Head of caudate nucleus (tissue), 42 donors: ENCODE measurements at regions not wholly inside any gene's neighbourhood (a gene's known extent, or its start where the extent isn't known, plus 50 kb on each side); places are given as distances from the start of the nearest gene placed in this dataset.
"Not testable (repeated sequence)": the region's sequence is repeated elsewhere in the genome, so short reads cannot be mapped to it uniquely, and the experiment has no call there.

ENCODE experiments used
- DNase-seq, 42 donors: peaks; one replicate each; pipeline versions ENCODE4 v3.0.0 to v3.0.0-alpha.2; 2020 to 2021; ENCODE audit warnings: mixed read lengths in 7 of 42
- intact Hi-C: fragments of 100-400 bp; cut with DNase I; formaldehyde crosslinking; loops from one replicate; pipeline ENCODE4 v1.15.0; 2022

DNA sequence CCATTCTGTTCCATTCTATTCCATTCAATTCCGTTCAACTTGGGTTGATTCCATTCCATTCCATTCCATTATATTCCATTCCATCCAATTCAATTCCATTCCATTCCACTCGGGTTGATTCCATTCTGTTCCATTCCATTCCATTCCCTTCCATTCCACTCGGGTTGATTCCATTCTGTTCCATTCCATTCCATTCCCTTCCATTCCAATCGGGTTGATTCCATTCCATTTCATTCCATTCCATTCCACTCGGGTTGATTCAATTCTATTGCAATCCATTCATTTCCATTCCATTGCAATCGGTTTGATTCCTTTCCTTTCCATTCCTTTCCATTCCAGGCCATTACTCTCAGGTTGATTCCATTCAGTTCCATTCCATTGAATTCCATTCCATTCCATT lies 1138.4 kb downstream of the RPIA start:
- intact Hi-C loops, result no loop called here
- no peak for DNase-seq

DNA sequence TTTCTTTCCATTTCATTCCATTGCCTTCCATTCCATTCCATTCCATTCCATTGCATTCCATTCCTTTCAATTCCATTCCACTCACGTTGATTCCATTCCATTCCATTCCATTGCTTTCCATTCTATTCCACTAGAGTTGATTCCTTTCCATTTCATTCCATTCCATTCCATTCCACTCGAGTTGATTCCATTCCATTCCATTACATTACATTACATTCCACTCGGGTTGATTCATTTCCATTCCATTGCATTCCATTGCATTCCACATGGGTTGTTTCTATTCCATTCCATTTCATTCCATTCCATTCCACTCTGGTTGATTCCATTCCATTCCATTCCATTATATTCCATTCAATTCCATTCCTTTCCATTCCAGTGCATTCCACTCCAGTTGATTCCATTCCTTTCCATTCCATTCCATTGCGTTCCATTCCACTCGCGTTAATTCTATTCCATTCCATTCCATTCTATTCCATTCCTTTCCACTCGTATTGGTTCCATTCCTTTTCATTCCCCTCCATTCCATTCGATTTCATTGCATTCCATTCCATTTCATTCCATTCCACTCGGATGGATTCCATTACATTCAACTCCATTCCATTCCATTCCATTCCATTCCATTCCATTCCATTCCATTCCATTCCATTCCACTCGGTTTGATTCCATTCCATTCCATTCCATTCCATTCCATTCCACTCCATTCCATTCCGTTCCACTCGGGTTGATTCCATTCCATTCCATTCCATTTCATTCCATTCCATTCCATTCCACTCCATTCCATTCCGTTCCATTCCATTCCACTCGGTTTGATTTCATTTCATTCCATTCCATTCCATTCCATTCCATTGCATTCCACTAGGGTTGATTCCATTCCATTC lies 1139.1 kb downstream of the RPIA start:
- intact Hi-C loops, result not testable (repeated sequence)

GRCh38 chr2:89831641-89832498 lies 1140.4 kb downstream of the RPIA start:
- intact Hi-C loops, result no loop called here
- no peak for DNase-seq

More for the DNA sequence above, 1139.1 kb downstream of the RPIA start:
- not testable (repeated sequence) for DNase-seq

GRCh38 chr2:89833116-89833779 lies 1141.8 kb downstream of the RPIA start:
- peak in 1 of 42 donors; percentile 37 for DNase-seq

GRCh38 chr2:89833780-89834117 lies 1142.3 kb downstream of the RPIA start:
- no peak for DNase-seq
- intact Hi-C loops, result no loop called here

More at GRCh38 chr2:89833116-89833779, 1141.8 kb downstream of the RPIA start:
- intact Hi-C loops, result no loop called here

GRCh38 chr2:89834306-89834705 lies 1142.8 kb downstream of the RPIA start:
- DNase-seq, result no peak
- intact Hi-C loops, result no loop called here

DNA sequence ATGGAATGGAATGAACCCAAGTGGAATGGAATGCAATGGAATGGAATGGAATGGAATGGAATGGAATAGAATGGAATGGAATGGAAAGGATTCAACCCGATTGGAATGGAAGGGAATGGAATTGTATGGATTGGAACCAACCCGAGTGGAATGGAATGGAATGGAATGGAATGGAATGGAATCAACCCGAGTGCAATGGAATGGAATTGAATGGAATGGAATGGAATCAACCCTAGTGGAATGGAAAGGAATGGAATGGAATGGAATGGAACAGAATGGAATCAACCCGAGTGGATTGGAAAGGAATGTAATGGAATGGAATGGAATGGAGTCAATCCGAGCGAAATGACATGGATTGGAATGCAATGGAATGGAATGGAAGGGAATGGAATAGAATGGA lies 1144.9 kb downstream of the RPIA start:
- DNase-seq, intact Hi-C loops: not testable (repeated sequence)

DNA sequence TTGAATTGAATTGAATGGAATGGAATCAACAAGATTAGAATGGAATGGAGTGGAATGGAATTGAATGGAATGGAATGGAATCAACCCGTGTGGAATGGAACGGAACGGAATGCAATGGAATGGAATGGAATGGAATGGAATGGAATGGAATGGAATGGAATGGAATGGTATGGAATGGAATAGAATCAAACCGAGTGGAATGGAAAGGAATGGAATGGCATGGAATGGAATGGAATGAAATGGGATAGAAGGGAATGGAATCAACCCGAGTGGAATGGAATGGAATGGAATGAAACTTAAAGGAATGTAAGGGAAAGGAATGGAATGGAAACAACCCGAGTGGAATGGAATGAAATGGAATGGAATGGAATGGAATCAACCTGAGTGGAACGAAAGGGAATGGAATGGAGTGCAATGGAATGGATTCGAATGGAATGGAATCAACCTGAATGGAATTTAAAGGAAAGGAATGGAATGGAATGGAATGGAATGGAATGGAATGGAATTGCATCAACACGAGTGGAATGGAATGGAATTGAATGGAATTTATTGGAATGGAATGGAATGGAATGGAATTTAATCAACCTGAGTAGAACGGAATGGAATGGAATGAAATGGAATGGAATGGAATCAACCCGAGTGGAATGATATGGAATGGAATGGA lies 1146.6 kb downstream of the RPIA start:
- intact Hi-C loops, result no loop called here

DNA sequence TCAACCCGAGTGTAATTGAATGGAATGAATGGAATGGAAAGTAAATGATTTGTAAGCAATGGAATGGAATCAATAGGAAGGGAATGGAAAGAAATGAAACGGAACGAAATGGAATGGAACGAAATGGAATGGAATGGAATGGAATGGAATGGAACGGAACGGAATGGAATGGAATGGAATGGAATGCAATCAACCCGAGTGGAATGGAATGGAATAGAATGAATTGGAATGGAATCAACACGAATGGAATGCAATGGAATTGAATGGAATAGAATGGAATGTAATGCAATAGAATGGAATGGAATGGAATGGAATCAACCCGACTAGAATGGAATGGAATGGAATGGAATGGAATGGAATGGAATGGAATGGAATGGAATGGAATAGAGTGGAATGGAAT lies 1148.7 kb downstream of the RPIA start:
- peak in 1 of 42 donors; percentile 40 for DNase-seq
- intact Hi-C loops, result not testable (repeated sequence)

More for the DNA sequence above, 1146.6 kb downstream of the RPIA start:
- no peak for DNase-seq

DNA sequence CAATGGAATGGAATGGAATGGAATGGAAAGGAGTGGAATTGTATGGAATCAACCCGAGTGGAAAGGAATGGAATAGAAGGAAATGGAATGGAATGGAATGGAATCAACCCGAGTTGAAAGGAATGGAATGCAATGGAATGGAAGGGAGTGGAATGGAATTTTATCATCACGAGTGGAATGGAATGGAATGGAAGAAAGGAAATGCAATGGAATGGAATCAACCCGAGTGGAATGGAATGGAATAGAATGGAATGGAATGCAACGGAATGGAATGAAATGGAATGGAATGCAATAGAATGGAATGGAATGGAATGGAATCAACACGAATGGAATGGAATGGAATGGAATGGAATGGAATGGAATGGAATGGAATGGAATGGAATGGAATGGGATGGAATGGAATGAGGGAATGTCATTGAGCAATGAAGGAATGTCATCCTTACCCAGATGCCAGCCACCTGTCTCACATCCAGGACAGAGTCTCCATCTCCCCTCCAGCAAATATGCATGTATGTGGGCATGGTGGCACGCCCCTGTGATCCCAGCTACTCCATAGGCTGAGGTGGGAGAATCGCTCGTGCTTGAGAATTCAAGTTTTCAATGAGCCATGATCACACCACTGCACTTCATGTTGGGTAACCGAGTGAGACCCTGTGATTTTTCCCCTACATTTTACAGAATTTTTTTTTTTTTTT lies 1149.5 kb downstream of the RPIA start:
- DNase-seq, intact Hi-C loops: not testable (repeated sequence)

GRCh38 chr2:89841476-89841840 lies 1150.0 kb downstream of the RPIA start:
- intact Hi-C loops, result no loop called here
- no peak for DNase-seq

DNA sequence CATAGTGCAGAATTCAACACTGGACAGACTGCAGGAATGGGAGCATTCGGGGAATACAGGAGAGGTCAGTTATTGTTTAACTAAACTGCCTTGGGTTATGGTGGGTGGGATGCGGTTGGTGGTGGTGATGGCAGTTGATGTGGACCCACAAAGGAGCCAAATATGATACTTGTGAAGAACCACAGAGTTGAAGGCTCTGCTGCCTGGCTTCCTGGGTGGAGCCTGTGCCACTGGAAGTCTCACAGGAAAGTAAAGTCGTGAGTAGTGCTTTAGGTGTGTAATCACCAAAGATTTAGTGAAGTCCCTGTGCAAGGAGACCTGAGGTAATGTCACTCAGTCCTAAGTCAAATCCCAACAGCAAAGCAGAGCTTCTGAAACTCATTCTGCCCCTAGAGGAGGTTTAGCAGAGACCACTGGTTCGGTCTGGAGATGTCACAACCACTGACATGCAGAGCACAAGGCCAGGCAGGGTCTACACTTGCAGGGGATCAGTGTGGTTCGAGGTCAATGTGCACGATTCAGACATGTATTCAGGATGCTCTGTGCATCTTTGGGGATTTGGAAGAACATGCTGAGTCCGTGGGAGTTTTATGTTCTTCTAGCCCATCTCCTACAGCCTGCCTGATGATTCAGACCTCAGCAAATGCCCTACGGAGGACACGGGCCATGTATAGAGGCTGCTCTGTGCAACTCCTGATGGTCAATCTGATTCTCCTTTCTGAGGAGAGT lies 1150.9 kb downstream of the RPIA start:
- peak in 1 of 42 donors; percentile 31 for DNase-seq
- intact Hi-C loops, result no loop called here

GRCh38 chr2:89844221-89844943 lies 1152.9 kb downstream of the RPIA start:
- intact Hi-C loops, result no loop called here
- DNase-seq, result peak in 2 of 42 donors; percentile 34

GRCh38 chr2:89845532-89845931 lies 1154.1 kb downstream of the RPIA start:
- intact Hi-C loops, result no loop called here
- peak in 2 of 42 donors; percentile 34 to 43 for DNase-seq

GRCh38 chr2:89848114-89848513 lies 1156.6 kb downstream of the RPIA start:
- intact Hi-C loops, result no loop called here
- no peak for DNase-seq

DNA sequence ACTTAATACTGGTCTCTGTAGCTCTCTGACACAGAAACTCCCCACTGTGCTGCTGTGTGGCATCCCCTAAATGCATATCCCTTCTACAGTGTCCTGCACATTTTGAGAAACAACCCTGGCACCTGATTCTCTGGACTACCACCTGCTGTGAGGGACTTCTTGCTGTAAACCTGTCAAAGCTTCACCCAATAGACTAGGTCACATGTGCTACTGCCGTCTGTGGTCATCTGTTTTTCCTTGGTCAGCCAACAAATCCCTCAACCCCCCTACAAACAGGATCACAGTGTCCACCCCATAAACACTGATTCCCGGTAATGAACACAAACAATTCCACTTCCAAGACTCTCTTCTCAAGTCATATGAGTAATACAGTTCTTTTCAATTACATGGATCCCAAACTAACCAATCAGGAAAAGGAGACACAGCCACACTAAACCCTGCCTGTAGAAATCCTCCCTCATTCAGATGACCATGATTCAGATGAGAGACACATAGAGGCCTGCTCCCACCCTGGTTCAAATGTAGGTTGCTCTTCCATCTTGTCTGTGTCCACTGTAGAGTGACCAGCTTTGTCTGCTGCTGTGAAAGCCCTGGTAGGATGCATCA lies 1157.4 kb downstream of the RPIA start:
- no peak for DNase-seq
- intact Hi-C loops, result no loop called here

DNA sequence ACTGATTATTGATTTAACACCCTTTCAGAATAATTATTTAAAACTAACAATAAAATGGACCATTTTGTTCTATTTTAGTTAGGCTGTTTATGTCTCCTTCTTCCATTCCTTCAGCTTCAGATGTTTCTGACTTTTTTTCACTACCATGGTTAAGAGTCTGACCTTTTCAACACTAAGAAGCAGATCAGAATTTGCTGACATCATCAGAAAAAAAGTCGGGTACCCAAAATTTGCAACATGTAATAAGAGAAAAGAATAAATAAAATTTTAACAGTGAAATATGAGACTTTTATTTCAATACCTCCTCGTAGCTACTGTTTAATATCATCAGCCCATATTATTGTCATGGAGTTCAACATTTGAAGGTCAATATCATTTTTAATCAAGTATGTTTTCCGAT lies 1158.3 kb downstream of the RPIA start:
- intact Hi-C loops, result no loop called here
- no peak for DNase-seq
